GM12878 (cell line): ENCODE measurements at regions not wholly inside any gene's neighbourhood (a gene's known extent, or its start where the extent isn't known, plus 50 kb on each side); places are given as distances from the start of the nearest gene placed in this dataset.

Experiments used
- ATAC-seq: fragments of 200-7000 bp; cut with Tn5 transposase; 3 replicates; pipeline ENCODE4 v1.9.1; 2020; ENCODE audit warnings: mild to moderate bottlenecking, moderate library complexity
- BruUV-seq: library from RNA; stranded (reverse); fragments of 400-500 nt; replicated peaks from 2 replicates; lab custom pipeline; 2021; lab: Mats Ljungman, UMichigan
- CTCF ChIA-PET: fragments of 300-600 bp; sonication (Branson Sonifier 250); formaldehyde crosslinking; extraction: SDS; loops from one replicate; lab custom pipeline; 2021; ENCODE audit warnings: inconsistent platforms; lab: Yijun Ruan, JAX
- POLR2A ChIA-PET: fragments of 350-600 bp; formaldehyde crosslinking; extraction: SDS; loops from one replicate; lab custom pipeline; 2021; ENCODE audit warnings: inconsistent platforms; lab: Charles Lee
- RAD21 ChIA-PET: fragments of 300-600 bp; sonication (Branson Sonifier 250); formaldehyde crosslinking; loops from one replicate; lab custom pipeline; 2023; ENCODE audit warnings: antibody characterized with exemption; ENCODE audit not compliant: unreplicated experiment; lab: Charles Lee
- SMC1A ChIA-PET: fragments of 300-600 bp; sonication (Branson Sonifier 250); formaldehyde crosslinking; loops from one replicate; lab custom pipeline; 2023; ENCODE audit not compliant: unreplicated experiment, uncharacterized antibody; lab: Charles Lee
- DNase-seq: peaks from one replicate; pipeline ENCODE4 v3.0.0-alpha.2; 2011; ENCODE audit warnings: low read depth, low spot score
- FAIRE-seq: peaks from 3 replicates; lab custom pipeline; 2011; peaks lifted over from hg19 to GRCh38; lab: Jason Lieb, UNC
- H2AFZ ChIP-seq: 2 replicates; pipeline ENCODE4 v1.6.0; 2011; ENCODE audit warnings: low read depth, low read length, control low read depth; ENCODE audit not compliant: control insufficient read depth
- H3K27ac ChIP-seq: 2 replicates; pipeline ENCODE4 v1.5.1; 2011; ENCODE audit warnings: control low read depth; ENCODE audit not compliant: control insufficient read depth, insufficient read depth
- H3K27me3 ChIP-seq, 2 experiments: replicated peaks in 1 of 2; 2 replicates each; pipeline versions ENCODE4 v1.6.0 to v1.6.1; 2011; ENCODE audit warnings: low read length in 1 of 2; ENCODE audit not compliant: control insufficient read depth in 2 of 2, insufficient read depth in 2 of 2
- H3K36me3 ChIP-seq, 2 experiments: 2 replicates each; pipeline ENCODE4 v1.5.1; 2011; ENCODE audit warnings: low read length in 1 of 2; ENCODE audit not compliant: control insufficient read depth in 2 of 2, insufficient read depth in 2 of 2
- H3K4me1 ChIP-seq: 2 replicates; pipeline ENCODE4 v1.6.1; 2011; ENCODE audit warnings: mild to moderate bottlenecking, low read length, moderate library complexity, mixed read lengths; ENCODE audit not compliant: control insufficient read depth, insufficient read depth
- H3K4me2 ChIP-seq: 2 replicates; pipeline ENCODE4 v1.6.0; 2011; ENCODE audit warnings: control low read depth; ENCODE audit not compliant: control insufficient read depth, insufficient read depth
- H3K4me3 ChIP-seq: fragments of 200-600 bp; sonication (generic); 2 replicates; pipeline ENCODE4 v1.5.1; 2016
- H3K79me2 ChIP-seq: 2 replicates; pipeline ENCODE4 v1.6.0; 2011; ENCODE audit warnings: low read length; ENCODE audit not compliant: control insufficient read depth, insufficient read depth
- H3K9ac ChIP-seq: 2 replicates; pipeline ENCODE4 v1.8.0; 2011; ENCODE audit warnings: low read length, control low read depth, mixed read lengths; ENCODE audit not compliant: control insufficient read depth, insufficient read depth
- H3K9me3 ChIP-seq: replicated peaks from 3 replicates; pipeline ENCODE4 v1.5.1; 2011; ENCODE audit warnings: mild to moderate bottlenecking, low read length; ENCODE audit not compliant: control insufficient read depth, insufficient read depth
- H4K20me1 ChIP-seq: 2 replicates; pipeline ENCODE4 v1.6.0; 2011; ENCODE audit not compliant: control insufficient read depth, insufficient read depth
- CEBPB ChIP-seq, 2 experiments: fragments of 150-350 bp in 1 of 2; IDR thresholded peaks; 2 replicates each; pipeline ENCODE4 v1.6.1; 2012 to 2014; ENCODE audit warnings: low read depth in 2 of 2, low read length in 2 of 2, borderline replicate concordance in 1 of 2, inconsistent platforms in 1 of 2
- DPF2 ChIP-seq: fragments of 450-650 bp; IDR thresholded peaks from 2 replicates; pipeline ENCODE4 v1.6.1; 2017; ENCODE audit warnings: mild to moderate bottlenecking
- E2F4 ChIP-seq: IDR thresholded peaks from 2 replicates; pipeline ENCODE4 v1.6.1; 2012; ENCODE audit warnings: low read depth, low read length, improper control_type of control experiment
- E2F8 ChIP-seq: fragments of 450-650 bp; IDR thresholded peaks from 2 replicates; pipeline ENCODE4 v1.6.1; 2018; ENCODE audit warnings: mild to moderate bottlenecking, low read depth, moderate library complexity; ENCODE audit not compliant: partially characterized antibody
- EGR1 ChIP-seq, 2 experiments: IDR thresholded peaks; 1 replicate in 1 of 2; 2 replicates in 1 of 2; pipeline ENCODE4 v1.6.1; 2011 to 2012; ENCODE audit warnings: low read depth in 2 of 2, low read length in 2 of 2, borderline replicate concordance in 1 of 2, mild to moderate bottlenecking in 1 of 2, moderate library complexity in 1 of 2
- GABPA ChIP-seq: IDR thresholded peaks from 2 replicates; pipeline ENCODE4 v1.6.1; 2014; ENCODE audit warnings: antibody characterized with exemption, low read depth, mild to moderate bottlenecking, inconsistent platforms
- HDGF ChIP-seq: fragments of 450-650 bp; IDR thresholded peaks from 2 replicates; pipeline ENCODE4 v1.6.1; 2016; ENCODE audit warnings: antibody characterized with exemption
- HSF1 ChIP-seq: fragments of 150-350 bp; IDR thresholded peaks from 2 replicates; pipeline ENCODE4 v1.6.1; 2014; ENCODE audit warnings: mild to moderate bottlenecking, low read depth, low read length
- MEF2A ChIP-seq: IDR thresholded peaks from 2 replicates; pipeline ENCODE4 v1.6.1; 2011; ENCODE audit warnings: low read depth, mild to moderate bottlenecking, low read length, moderate library complexity; ENCODE audit not compliant: insufficient read depth
- RUNX3 ChIP-seq: IDR thresholded peaks from 2 replicates; pipeline ENCODE4 v1.6.1; 2012; ENCODE audit warnings: low read length, inconsistent platforms
- USF1 ChIP-seq: IDR thresholded peaks from 2 replicates; pipeline ENCODE4 v1.6.1; 2011; ENCODE audit warnings: borderline replicate concordance, low read depth, mild to moderate bottlenecking, moderate library complexity, mixed read lengths, low read length; ENCODE audit not compliant: insufficient read depth; ENCODE audit errors: extremely low read length
- YBX1 ChIP-seq: fragments of 450-650 bp; IDR thresholded peaks from 2 replicates; pipeline ENCODE4 v1.6.1; 2016; ENCODE audit warnings: antibody characterized with exemption
- ZBED1 ChIP-seq: IDR thresholded peaks from 2 replicates; pipeline ENCODE4 v1.6.1; 2016; ENCODE audit warnings: borderline replicate concordance
- in situ Hi-C: fragments of 300-500 bp; cut with MboI; formaldehyde crosslinking; loops from 9 replicates; pipeline ENCODE4 v1.14.3; 2018; ENCODE audit warnings: mixed read lengths
- intact Hi-C: fragments of 100-400 bp; cut with micrococcal nuclease; formaldehyde crosslinking; loops from one replicate; pipeline ENCODE4 v1.14.2; 2022; ENCODE audit not compliant: unreplicated experiment
- TF ChIP-seq, protein P1 (sequence below): IDR thresholded peaks from 2 replicates; pipeline ENCODE4 v1.6.1; 2012; ENCODE audit warnings: mild to moderate bottlenecking, low read depth, low read length

- TF ChIP-seq USF1, result no peak
- TF ChIP-seq E2F4, result no peak
- no peak for TF ChIP-seq DPF2
- no peak for TF ChIP-seq E2F8
These were observed 676.4 kb upstream of the ADAMTS5 start (continued) for GRCh38 chr21:27643326-27643725.

- ChIA-PET CTCF (no interaction called here), POLR2A (no interaction called here), SMC1A (no interaction called here), RAD21 (no interaction called here)
- H2AFZ ChIP-seq, result no peak overlapping the region
- FAIRE-seq, result no peak
- H3K79me2 ChIP-seq, result no peaks in the 10 kb centered on the region
- H3K27me3 ChIP-seq, result no peaks in the 10 kb centered on the region
- no peak overlapping the region for H3K9ac ChIP-seq
- DNase-seq, result no peak
- ATAC-seq, result no peak
- H3K4me3 ChIP-seq, result no peak overlapping the region
- no TSS peak for BruUV-seq
- in situ Hi-C loops, result no loop called here
- no peaks in the 10 kb centered on the region for H4K20me1 ChIP-seq
- no peaks in the 10 kb centered on the region for H3K4me1 ChIP-seq
- H3K27ac ChIP-seq, result no peak overlapping the region
- intact Hi-C loops, result no loop called here
- H3K9me3 ChIP-seq, result no peaks in the 10 kb centered on the region
- H3K36me3 ChIP-seq, result no peaks in the 10 kb centered on the region
- no peak overlapping the region for H3K4me2 ChIP-seq
- TF ChIP-seq, protein P1, sequence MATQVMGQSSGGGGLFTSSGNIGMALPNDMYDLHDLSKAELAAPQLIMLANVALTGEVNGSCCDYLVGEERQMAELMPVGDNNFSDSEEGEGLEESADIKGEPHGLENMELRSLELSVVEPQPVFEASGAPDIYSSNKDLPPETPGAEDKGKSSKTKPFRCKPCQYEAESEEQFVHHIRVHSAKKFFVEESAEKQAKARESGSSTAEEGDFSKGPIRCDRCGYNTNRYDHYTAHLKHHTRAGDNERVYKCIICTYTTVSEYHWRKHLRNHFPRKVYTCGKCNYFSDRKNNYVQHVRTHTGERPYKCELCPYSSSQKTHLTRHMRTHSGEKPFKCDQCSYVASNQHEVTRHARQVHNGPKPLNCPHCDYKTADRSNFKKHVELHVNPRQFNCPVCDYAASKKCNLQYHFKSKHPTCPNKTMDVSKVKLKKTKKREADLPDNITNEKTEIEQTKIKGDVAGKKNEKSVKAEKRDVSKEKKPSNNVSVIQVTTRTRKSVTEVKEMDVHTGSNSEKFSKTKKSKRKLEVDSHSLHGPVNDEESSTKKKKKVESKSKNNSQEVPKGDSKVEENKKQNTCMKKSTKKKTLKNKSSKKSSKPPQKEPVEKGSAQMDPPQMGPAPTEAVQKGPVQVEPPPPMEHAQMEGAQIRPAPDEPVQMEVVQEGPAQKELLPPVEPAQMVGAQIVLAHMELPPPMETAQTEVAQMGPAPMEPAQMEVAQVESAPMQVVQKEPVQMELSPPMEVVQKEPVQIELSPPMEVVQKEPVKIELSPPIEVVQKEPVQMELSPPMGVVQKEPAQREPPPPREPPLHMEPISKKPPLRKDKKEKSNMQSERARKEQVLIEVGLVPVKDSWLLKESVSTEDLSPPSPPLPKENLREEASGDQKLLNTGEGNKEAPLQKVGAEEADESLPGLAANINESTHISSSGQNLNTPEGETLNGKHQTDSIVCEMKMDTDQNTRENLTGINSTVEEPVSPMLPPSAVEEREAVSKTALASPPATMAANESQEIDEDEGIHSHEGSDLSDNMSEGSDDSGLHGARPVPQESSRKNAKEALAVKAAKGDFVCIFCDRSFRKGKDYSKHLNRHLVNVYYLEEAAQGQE, result no peak
- TF ChIP-seq GABPA, result no peak
- TF ChIP-seq CEBPB (IDR thresholded peaks at IDR 0.05; ENCODE audit: borderline replicate concordance in 1 of 2, low read depth in 2 of 2, low read length in 2 of 2), result no peak
- TF ChIP-seq EGR1 (IDR thresholded peaks at IDR 0.05; ENCODE audit: borderline replicate concordance in 1 of 2, low read depth in 2 of 2, low read length in 2 of 2), result no peak
- TF ChIP-seq HDGF, result no peak
- TF ChIP-seq ZBED1, result no peak
- no peak for TF ChIP-seq HSF1
- no peak for TF ChIP-seq YBX1
- no peak for TF ChIP-seq MEF2A
- TF ChIP-seq RUNX3, result no peak
These were observed 672.4 kb upstream of the ADAMTS5 start for GRCh38 chr21:27639286-27639685.
